GM23248 (cell line): ENCODE measurements at regions not wholly inside any gene's neighbourhood (a gene's known extent, or its start where the extent isn't known, plus 50 kb on each side); places are given as distances from the start of the nearest gene placed in this dataset.

Experiments used
- EZH2 ChIP-seq: fragments of 200-600 bp; sonication (generic); IDR thresholded peaks from 2 replicates; pipeline ENCODE4 v1.6.1; 2018; ENCODE audit warnings: antibody characterized with exemption, mild to moderate bottlenecking; ENCODE audit not compliant: insufficient read depth, poor library complexity, severe bottlenecking
- EZH2phosphoT487 ChIP-seq: fragments of 200-600 bp; sonication (generic); IDR thresholded peaks from 2 replicates; pipeline ENCODE4 v1.6.1; 2018; ENCODE audit warnings: antibody characterized with exemption, moderate library complexity, mild to moderate bottlenecking, low read depth; ENCODE audit not compliant: insufficient read depth

GRCh38 chr12:16833376-16834015 lies 227.5 kb upstream of the LMO3 start:
- TF ChIP-seq EZH2 (no peak), EZH2phosphoT487 (no peak)
